Uterus (tissue), 3 donors: ENCODE measurements at regions not wholly inside any gene's neighbourhood (a gene's known extent, or its start where the extent isn't known, plus 50 kb on each side); places are given as distances from the start of the nearest gene placed in this dataset.

Source experiments
- DNase-seq, 2 donors: peaks; one replicate each; pipeline ENCODE4 v3.0.0-alpha.2; 2019 to 2020
- H3K27ac ChIP-seq, 2 donors: fragments of 200-600 bp; sonication (generic); 1 replicate in 1 of 2; 2 replicates in 1 of 2; pipeline ENCODE4 v1.5.1; 2016 to 2018
- H3K27me3 ChIP-seq, 2 donors: fragments of 200-600 bp; sonication (generic); one replicate each; pipeline ENCODE4 v1.5.1; 2018 to 2019; ENCODE audit warnings: control low read depth in 1 of 2
- H3K36me3 ChIP-seq, 2 donors: fragments of 200-600 bp; sonication (generic); one replicate each; pipeline ENCODE4 v1.5.1; 2019; ENCODE audit warnings: control low read depth in 1 of 2
- H3K4me1 ChIP-seq, 2 donors: fragments of 200-600 bp; sonication (generic); one replicate each; pipeline ENCODE4 v1.5.1; 2018 to 2019; ENCODE audit warnings: control low read depth in 1 of 2
- H3K4me3 ChIP-seq, 2 donors: fragments of 200-600 bp; sonication (generic); 1 replicate in 1 of 2; 2 replicates in 1 of 2; pipeline ENCODE4 v1.5.1; 2018 to 2019; ENCODE audit warnings: mild to moderate bottlenecking in 1 of 2
- H3K9me3 ChIP-seq, 2 donors: fragments of 200-600 bp; sonication (generic); one replicate each; pipeline ENCODE4 v1.5.1; 2019; ENCODE audit warnings: control low read depth in 1 of 2
- CTCF ChIP-seq, 4 experiments: fragments of 200-600 bp in 2 of 4; fragments of 450-650 bp in 2 of 4; sonication (generic) in 2 of 4; IDR thresholded peaks; one replicate each; pipeline ENCODE4 v1.5.1; 2016 to 2019; ENCODE audit warnings: antibody characterized with exemption in 4 of 4, mild to moderate bottlenecking in 2 of 4, moderate library complexity in 1 of 4
- POLR2A ChIP-seq, 2 donors: fragments of 450-650 bp; IDR thresholded peaks; one replicate each; pipeline ENCODE4 v1.6.1; 2016; ENCODE audit warnings: antibody characterized with exemption in 2 of 2, mild to moderate bottlenecking in 1 of 2, moderate library complexity in 1 of 2
- intact Hi-C: fragments of 100-400 bp; cut with DNase I; formaldehyde crosslinking; loops from one replicate; pipeline ENCODE4 v1.15.1; 2023; ENCODE audit warnings: low total_unique reads
- donor health status: DM: yes; HTN: yes; CAD: no.

- TF ChIP-seq POLR2A (IDR thresholded peaks at IDR 0.05) (no peak), CTCF (IDR thresholded peaks at IDR 0.05) (no peak)
- no peak overlapping the region for H3K4me3 ChIP-seq
- DNase-seq = no peak
- H3K4me1 ChIP-seq = no peaks in the 10 kb centered on the region
- intact Hi-C loops = no loop called here
- H3K27me3 ChIP-seq = no peaks in the 10 kb centered on the region
- H3K9me3 ChIP-seq = no peaks in the 10 kb centered on the region
- H3K36me3 ChIP-seq = no peaks in the 10 kb centered on the region
- no peak overlapping the region for H3K27ac ChIP-seq
Observed at GRCh38 chr3:117106396-117106795, 396.8 kb downstream of the TUSC7 start.

- Histone ChIP-seq H3K36me3 (no peaks in the 10 kb centered on the region), H3K4me1 (no peaks in the 10 kb centered on the region), H3K27ac (no peak overlapping the region), H3K9me3 (no peaks in the 10 kb centered on the region), H3K27me3 (no peaks in the 10 kb centered on the region), H3K4me3 (no peak overlapping the region)
- DNase-seq = no peak
- intact Hi-C loops = no loop called here
- TF ChIP-seq POLR2A (IDR thresholded peaks at IDR 0.05) = no peak
- no peak for TF ChIP-seq CTCF (IDR thresholded peaks at IDR 0.05)
Observed at GRCh38 chr3:117107946-117108345, 398.4 kb downstream of the TUSC7 start.

- no peak for DNase-seq
- Histone ChIP-seq H3K4me1 (no peaks in the 10 kb centered on the region), H3K27me3 (no peaks in the 10 kb centered on the region), H3K27ac (no peak overlapping the region), H3K9me3 (no peaks in the 10 kb centered on the region), H3K4me3 (no peak overlapping the region), H3K36me3 (no peaks in the 10 kb centered on the region)
- TF ChIP-seq POLR2A (IDR thresholded peaks at IDR 0.05) = no peak
- no peak for TF ChIP-seq CTCF (IDR thresholded peaks at IDR 0.05)
- intact Hi-C loops = no loop called here
Observed at GRCh38 chr3:117109178-117109577, 399.6 kb downstream of the TUSC7 start.

GRCh38 chr3:117114517-117115265 lies 405.1 kb downstream of the TUSC7 start:
- Histone ChIP-seq H3K27ac (no peak overlapping the region), H3K27me3 (no peaks in the 10 kb centered on the region), H3K36me3 (no peaks in the 10 kb centered on the region), H3K9me3 (no peaks in the 10 kb centered on the region), H3K4me1 (no peaks in the 10 kb centered on the region), H3K4me3 (no peak overlapping the region)
- intact Hi-C loops = no loop called here
- DNase-seq = no peak
- TF ChIP-seq POLR2A (IDR thresholded peaks at IDR 0.05) (no peak), CTCF (IDR thresholded peaks at IDR 0.05) (no peak)

- no peaks in the 10 kb centered on the region for H3K4me1 ChIP-seq
- no peaks in the 10 kb centered on the region for H3K9me3 ChIP-seq
- TF ChIP-seq POLR2A (IDR thresholded peaks at IDR 0.05) (no peak), CTCF (IDR thresholded peaks at IDR 0.05) (no peak)
- no peaks in the 10 kb centered on the region for H3K27me3 ChIP-seq
- H3K36me3 ChIP-seq = no peaks in the 10 kb centered on the region
- no peak overlapping the region for H3K27ac ChIP-seq
- H3K4me3 ChIP-seq = no peak overlapping the region
- intact Hi-C loops = no loop called here
- DNase-seq = no peak
Observed at GRCh38 chr3:117117188-117117936, 407.8 kb downstream of the TUSC7 start.
